Stimulated activated CD4-positive, alpha-beta T cell treated with anti-CD3 and anti-CD28 coated beads, Interleukin-12 subunit alpha, Interleukin-12 subunit beta, amount 100 ng/mL, for 24 hours (primary cell): ENCODE measurements at regions not wholly inside any gene's neighbourhood (a gene's known extent, or its start where the extent isn't known, plus 50 kb on each side); places are given as distances from the start of the nearest gene placed in this dataset.

Experiments used
- DNase-seq, 2 experiments: peaks; one replicate each; pipeline ENCODE4 v3.0.0-alpha.2; 2020; ENCODE audit warnings: low read depth in 2 of 2

DNA sequence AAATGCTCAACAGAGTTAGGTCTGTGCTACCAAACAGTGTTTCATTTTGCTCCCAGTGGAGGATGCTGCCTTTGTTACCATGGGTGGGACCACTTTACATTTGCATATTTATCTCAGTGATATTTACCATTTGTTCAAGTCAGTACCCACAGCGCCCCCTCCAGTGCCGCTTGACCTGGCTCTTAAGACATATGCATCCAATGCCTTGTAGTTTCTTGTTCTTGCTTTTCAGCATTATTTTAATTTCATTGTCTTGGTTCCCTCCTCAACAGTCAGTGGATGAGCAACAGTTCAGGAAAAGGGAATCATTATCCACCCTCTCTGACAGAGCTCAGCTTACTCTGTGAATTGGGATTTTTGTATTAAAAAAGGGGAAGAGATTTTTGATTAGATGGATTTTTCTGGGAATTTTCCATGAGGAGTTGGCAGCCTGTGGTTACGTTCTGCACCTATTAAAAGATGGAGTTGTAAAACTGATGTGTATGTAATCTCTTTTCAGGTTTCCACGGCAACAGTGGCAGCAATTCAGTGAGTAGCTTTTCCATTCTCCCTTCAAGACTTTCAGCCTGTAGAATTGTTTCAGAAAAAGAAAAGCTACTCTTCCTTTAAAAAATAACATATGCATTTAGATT, 240.5 kb upstream of the DAAM1 start:
- no peak for DNase-seq

- DNase-seq = no peak
Observed at GRCh38 chr14:58950555-58950954, 237.9 kb upstream of the DAAM1 start.

DNA sequence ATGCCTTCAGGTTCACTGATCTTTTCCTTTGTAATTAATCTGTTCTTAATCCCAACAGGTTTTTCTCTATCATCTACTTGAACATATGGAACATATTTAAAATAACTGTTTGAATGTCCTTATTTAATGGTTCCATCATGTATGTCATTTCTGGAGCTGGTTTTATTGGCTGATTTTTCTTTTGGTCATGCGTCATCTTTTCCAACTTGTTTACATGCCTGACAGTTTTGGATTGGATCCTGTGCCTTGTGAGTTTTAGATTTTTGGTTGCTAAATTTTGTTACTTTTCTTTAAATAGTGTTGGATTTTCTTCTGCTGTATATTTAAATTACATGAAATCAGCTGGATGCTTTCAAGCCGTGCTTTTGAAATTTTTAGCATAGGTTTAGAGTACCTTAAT, 237.3 kb upstream of the DAAM1 start:
- DNase-seq = no peak

- DNase-seq = no peak
Observed at GRCh38 chr14:58954052-58954451, 234.4 kb upstream of the DAAM1 start.

DNA sequence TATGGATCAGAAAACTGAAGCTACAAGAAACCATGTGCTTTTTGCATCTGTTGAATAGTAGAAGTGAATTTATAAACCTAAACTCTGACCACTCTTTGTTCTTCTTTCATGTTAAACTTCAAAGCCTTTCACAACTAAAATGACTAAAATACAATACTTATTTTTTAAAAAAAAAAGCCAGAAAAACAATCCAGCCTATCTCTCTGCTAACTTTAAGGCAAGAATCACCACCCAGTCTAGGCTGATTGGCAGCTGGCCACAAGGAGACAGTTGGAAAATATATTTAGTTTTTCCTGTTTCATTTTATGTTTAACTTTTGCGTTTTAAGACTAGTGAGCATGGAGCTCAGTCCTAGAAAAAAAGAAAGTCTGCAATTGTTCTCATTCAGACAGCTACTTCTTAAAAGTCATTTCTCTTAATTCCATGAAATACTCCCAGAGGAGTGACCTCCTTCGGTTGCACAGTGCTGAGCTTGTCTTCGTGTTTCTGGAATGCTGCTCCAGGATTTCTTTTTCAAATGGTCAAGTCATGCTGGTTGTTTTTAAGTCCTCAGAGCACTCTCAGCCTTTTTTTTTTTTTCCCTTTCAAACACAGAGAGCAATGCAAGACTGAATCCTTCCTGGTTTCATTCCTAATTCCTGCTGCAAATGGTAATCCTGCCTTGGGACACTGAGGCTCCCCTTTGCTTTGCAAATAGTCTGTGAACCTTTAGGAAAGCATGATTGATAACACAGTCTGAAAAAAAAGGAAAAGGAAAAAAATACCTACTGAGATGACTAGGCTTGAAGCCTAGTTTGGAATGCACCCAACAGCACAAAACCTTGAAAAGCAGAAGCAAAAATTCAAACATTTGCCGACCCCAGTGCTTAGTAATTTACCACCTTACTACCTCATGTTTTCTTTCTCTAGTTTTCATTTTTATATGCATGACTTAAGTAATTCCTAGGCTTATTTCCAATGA, 233.3 kb upstream of the DAAM1 start:
- no peak for DNase-seq

DNA sequence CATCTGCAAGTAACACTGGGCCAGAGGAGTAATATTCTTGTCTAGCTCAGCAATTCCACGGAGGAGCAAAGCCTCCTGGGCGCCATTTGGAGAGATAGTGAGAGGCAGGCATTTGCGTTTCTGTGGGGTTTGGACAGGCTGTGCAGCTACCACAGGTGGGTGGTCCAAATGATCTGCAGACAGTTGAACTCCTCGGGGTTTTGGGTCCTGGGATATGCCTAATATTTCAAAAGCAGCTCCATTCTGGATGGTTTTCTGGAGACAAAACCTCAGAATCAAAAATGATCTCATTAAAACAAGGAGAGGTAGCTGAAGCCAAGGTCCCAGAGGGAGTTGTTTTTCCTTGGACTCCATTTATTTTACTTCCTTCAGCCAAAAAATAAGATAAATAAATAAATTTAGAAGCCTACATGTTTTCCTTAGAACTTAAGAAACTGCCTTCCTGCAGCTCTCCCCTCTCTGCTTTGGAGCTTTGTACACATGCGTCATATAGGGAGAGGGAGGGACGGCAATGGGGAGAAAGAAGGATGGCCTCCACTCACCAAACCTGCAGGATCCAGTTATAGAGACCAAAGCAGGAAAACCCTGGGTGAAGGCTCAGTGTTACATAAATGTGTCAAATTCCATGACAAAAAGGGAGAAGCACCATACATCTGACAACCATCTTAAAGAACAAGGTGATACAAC, 227.3 kb upstream of the DAAM1 start:
- no peak for DNase-seq

GRCh38 chr14:58963873-58964597, 224.4 kb upstream of the DAAM1 start:
- no peak for DNase-seq

DNA sequence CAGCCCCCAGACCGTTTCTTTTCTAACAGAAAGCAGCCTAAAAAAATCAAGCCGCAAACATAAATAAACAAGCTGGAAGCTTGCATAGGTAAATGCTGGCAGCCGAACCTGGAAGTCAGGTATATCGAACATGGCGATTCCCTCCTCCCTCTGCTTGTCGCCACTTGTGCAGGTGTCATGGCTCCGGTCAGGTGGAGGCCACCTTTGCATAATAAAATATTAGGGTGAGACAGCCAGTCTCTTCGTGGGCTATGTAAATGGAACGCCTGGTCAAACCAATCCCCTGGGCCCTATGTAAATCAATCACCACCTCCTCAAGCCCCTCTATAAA, 223.9 kb upstream of the DAAM1 start:
- no peak for DNase-seq

DNA sequence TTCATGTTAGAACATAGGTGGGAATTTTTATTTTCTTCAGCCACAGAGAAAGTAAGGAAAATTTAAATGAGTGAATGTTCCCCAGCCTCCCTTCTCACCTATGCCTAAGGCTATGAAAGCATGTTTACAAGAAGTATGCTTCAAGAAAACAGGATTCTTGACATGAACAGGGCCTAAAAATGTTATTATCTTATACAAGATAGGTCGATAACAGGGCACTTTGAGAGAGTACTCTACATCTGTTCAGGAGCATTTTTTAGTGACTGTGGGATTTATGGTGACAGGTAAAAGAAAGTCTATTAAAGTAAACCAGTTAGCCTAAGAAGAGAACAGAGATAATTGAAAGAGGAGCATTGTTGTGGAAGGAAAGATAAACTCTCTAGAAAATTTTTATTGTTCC, 222.9 kb upstream of the DAAM1 start:
- DNase-seq = no peak

DNA sequence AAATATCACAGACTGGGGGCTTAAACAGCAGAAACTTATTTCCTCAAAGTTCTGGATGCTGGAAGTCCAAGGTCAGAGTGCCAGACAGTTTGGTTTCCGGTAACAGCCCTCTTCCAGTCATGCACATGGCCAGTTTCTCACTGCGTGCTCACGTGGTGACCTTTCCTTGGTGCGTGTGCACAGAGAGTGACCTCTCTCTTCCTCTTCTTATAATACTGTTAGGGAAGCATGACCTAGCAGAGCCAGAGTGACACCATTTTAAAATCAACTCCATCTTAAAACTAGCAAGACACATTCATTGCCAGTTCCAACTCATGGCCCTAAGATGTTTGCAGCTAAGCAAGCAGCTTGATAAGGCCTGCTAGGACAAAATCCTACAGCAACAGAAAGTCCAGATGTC, 221.5 kb upstream of the DAAM1 start:
- DNase-seq = no peak

- no peak for DNase-seq
Observed at GRCh38 chr14:58969951-58970751, 218.3 kb upstream of the DAAM1 start.

GRCh38 chr14:58972233-58973017, 216.0 kb upstream of the DAAM1 start:
- DNase-seq = no peak

DNA sequence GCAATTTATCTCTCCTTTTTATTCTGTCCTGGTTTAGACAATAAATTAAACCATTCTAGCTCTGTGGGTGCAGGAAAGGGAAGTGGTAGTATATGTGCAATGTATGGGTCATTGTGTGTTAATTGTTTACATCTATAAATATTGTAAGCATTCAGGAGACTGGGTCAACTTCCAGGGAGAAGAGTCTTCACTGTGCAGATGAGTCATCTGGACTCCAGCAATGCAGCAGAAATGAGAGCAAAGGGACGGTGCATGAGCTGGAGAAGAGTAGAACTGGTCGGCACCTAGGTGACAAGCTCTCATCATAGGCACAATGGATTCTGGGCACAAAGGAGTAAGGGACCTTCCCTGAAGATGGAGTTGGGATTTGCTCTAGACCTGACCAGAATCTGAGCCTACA, 211.1 kb upstream of the DAAM1 start:
- DNase-seq = no peak

DNA sequence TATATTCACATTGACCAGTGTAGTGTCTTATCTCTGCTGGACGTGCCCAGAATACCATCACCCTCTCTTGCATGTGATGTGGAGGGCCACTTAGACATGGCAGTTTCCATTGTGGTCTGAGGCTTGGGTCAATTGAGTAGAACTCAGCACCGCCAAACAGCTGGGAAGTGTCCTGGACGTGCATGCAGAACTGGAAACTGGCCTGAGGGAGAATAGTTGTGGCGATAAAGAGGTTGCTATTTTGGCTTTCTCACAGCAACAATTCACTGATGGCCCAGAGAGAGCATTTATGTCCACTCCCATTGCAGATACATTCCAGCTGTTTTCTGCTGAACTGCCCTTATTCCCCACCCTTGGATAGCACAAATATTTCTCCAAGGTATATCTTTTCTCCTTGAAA, 210.1 kb upstream of the DAAM1 start:
- no peak for DNase-seq

GRCh38 chr14:58979325-58979724, 209.1 kb upstream of the DAAM1 start:
- no peak for DNase-seq

- no peak for DNase-seq
Observed at GRCh38 chr14:58981840-58982239, 206.6 kb upstream of the DAAM1 start.

DNA sequence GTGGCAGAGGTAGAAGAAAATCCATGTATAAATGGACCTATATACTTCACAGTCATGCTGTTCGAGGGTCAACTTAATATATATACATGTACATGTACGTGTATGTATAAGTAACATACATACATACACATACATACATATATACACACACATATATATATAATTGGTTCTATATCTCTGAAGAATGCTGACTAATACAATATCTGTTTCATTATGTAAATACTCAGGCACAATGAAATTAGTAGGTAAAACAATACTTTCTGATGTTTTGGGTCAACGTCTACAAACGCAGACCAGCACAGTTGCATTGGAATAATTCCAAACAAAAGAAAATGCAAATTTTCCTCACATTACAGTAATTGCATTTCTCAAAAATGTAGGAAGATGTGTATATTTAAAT, 202.7 kb upstream of the DAAM1 start:
- DNase-seq = no peak

GRCh38 chr14:58987591-58987990, 200.9 kb upstream of the DAAM1 start:
- DNase-seq = no peak

DNA sequence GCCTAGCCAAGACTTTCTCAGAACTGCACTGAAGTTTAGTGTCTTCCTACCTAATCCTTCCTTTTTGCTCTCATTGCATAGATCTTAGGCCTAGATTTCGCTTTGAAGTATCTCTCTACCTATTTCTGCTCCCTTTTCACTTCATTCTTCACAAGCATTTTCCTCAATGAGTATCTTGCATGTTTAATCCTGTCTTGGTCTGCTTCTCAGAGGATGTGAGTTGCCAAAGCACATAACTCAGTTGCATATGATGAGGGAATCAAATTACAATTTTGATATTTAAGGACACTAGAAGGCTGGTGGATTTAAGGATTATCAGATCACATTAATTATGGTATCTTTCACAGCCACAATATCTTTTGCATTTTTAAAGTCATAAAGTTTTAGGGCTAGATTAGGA, 195.5 kb upstream of the DAAM1 start:
- DNase-seq = no peak

- no peak for DNase-seq
Observed at GRCh38 chr14:58994130-58994529, 194.3 kb upstream of the DAAM1 start.

- no peak for DNase-seq
Observed at GRCh38 chr14:59004012-59004411, 184.5 kb upstream of the DAAM1 start.
